ENCODE measurements at regions not wholly inside any gene's neighbourhood (a gene's known extent, or its start where the extent isn't known, plus 50 kb on each side); places are given as distances from the start of the nearest gene placed in this dataset.

DNA sequence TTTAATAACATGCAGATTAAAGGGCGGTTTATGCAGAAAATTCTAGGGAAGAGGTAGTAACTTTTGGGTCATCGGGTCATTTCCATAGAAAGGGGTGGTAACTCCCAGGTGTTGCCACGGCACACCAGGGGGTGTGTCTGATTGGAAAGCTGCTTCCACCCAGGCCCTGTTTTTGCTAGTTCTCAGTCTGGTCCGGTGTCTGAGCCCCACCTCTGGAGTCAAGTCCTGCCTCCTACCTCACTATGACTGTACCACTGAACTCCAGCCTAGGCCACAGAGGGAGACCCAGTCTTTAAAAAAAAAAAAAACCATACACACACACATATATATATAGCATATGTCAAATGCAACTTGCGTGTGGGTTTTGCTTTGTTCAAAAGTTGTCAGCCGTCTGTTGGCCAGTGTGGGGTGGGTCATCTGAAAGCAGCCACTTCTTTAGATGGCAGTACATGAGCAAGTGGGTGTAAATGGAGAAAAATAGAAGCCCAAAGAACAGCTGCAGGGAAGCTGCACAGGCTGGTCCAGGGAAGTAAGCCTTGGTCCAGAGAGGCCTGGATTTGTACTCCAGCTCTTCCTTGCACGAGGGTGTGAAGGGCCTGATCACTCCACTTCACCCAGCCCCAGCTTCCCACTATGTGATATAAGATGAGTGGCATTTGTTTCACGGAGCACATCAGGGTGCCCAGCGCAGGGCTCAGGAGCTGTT lies 110.7 kb upstream of the SPRY4 start:
- no peak for TF ChIP-seq CTCF (IDR thresholded peaks at IDR 0.05; ENCODE audit: extremely low read depth, insufficient read depth, missing control alignments)
- in situ Hi-C loops (cut with MboI; ENCODE audit: low pct_unique_long_range_greater_than_20kb, low sequenced_read_pairs, unreplicated experiment), result no loop called here
- DNase-seq (ENCODE audit: low spot score), result no peak

DNA sequence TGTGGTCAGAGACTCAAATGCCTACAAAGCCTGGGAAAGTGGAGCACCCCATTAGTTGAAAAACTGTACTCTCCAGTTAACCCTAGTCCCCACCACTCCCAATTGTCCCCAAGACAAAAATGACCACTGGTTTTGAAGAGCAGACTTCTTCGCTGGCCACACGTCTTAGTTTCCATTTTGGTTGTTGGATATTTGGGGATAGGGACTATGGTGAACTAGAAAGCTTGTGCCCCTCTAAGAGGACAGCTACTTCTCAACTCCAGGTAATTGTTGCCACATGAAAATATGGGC lies 109.4 kb upstream of the SPRY4 start:
- no peak for TF ChIP-seq CTCF (IDR thresholded peaks at IDR 0.05; ENCODE audit: extremely low read depth, insufficient read depth, missing control alignments)
- DNase-seq (ENCODE audit: low spot score), result no peak
- in situ Hi-C loops (cut with MboI; ENCODE audit: low pct_unique_long_range_greater_than_20kb, low sequenced_read_pairs, unreplicated experiment), result no loop called here

DNA sequence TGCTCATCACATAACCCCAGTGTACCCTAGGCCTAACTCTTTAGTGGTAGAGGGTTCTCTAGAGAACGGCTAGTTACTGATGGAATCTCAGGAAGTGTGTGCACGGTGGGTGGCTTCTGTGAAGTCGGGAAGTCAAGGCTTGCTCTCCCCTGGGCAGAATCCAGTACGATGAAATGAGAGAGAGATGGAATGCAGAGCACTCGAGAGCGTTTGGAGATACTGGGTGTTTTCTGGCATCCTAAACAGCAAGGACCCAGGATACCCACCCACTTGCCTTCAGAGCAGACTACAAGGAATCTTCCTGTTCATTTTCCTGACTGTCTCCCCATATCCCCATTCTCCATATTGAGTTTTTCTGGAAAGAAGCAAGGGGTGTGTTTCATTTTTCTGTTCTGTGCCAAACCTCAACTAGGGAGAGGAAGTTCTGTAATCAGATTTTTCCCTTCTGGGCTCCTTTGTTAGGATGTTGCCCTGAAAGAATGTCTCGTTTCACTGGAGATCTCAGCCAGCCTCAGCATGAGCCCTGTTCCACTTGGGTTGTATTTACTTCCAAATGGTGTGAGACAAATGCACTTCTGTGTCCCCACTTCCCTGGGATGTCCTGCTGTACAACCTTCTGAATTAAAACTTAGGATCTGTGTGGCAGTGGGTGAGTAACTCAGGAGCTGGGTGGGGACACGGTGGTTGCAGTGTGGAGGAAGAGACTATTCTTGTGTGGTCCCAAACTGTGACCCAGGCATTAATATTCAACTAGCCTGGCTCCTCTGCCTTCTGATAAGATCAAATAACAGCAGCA lies 108.9 kb upstream of the SPRY4 start:
- DNase-seq (ENCODE audit: low spot score), result no peak
- no peak for TF ChIP-seq CTCF (IDR thresholded peaks at IDR 0.05; ENCODE audit: extremely low read depth, insufficient read depth, missing control alignments)
- in situ Hi-C loops (cut with MboI; ENCODE audit: low pct_unique_long_range_greater_than_20kb, low sequenced_read_pairs, unreplicated experiment), result no loop called here

DNA sequence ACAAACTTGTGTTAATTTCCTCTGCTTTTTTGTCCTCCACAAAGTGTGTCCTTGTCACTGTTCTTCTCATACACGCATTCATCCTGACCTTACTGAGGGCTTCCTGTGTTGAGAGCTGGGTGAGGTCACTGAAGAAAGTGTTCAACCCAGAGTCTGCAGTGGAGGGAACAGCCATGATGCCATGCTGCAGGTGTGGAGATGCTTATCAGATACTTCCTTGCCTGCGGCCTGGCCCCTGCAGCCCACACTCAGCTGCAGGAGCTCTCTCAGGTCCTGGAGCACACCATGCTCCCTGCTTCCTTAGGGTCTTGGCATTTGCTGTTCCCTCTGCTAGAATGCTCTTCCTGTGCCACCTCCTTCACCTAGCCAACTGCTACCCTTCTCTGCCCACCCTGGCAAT lies 108.1 kb upstream of the SPRY4 start:
- in situ Hi-C loops (cut with MboI; ENCODE audit: low pct_unique_long_range_greater_than_20kb, low sequenced_read_pairs, unreplicated experiment), result no loop called here

GRCh38 chr5:142432369-142432863 lies 107.6 kb upstream of the SPRY4 start:
- no peak for TF ChIP-seq CTCF (IDR thresholded peaks at IDR 0.05; ENCODE audit: extremely low read depth, insufficient read depth, missing control alignments)
- in situ Hi-C loops (cut with MboI; ENCODE audit: low pct_unique_long_range_greater_than_20kb, low sequenced_read_pairs, unreplicated experiment), result no loop called here
- DNase-seq (ENCODE audit: low spot score), result peak; percentile 30

More for the DNA sequence above, 108.1 kb upstream of the SPRY4 start:
- no peak for DNase-seq (ENCODE audit: low spot score)
- TF ChIP-seq CTCF (IDR thresholded peaks at IDR 0.05; ENCODE audit: extremely low read depth, insufficient read depth, missing control alignments), result no peak

DNA sequence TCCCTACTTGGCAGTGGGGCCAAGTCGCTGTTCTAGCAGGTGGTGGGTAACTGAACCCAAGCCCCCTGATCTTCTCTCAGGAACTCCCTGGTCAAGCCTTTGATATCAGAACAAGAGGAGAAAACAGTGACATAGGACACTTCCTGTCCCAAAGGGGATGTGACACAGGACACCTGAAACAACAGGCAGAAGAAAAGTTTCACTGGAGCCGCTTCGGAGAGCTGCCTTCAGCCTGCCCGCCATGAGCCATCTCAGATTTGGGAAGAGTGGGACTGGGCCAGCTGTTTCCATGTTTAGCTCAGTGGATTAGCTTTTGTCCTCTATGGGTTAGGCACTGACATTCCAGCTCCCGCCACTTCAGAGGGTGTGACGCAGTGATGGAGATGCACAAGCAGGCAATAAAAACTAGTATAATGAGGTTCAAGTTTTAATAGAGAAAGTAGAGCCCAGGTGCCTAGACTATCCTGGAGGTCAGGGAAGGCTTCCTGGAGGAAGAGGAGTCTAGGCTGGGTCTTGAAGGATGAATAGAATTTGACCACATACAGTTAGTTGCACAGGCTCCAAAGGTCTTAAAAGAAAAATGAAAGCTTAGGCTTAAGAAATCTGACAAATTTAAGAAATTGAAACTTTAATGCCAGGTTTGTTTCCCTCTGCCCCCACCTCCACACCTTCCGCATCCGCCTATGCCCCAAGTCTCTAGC lies 104.1 kb upstream of the SPRY4 start:
- no peak for TF ChIP-seq CTCF (IDR thresholded peaks at IDR 0.05; ENCODE audit: extremely low read depth, insufficient read depth, missing control alignments)
- no peak for DNase-seq (ENCODE audit: low spot score)
- in situ Hi-C loops (cut with MboI; ENCODE audit: low pct_unique_long_range_greater_than_20kb, low sequenced_read_pairs, unreplicated experiment), result no loop called here

All from GM13977 (cell line).